MCF 10A (cell line): ENCODE measurements at regions not wholly inside any gene's neighbourhood (a gene's known extent, or its start where the extent isn't known, plus 50 kb on each side); places are given as distances from the start of the nearest gene placed in this dataset.

ENCODE experiments used
- BruUV-seq: library from RNA; stranded (reverse); fragments of 400-500 nt; replicated peaks from 2 replicates; lab custom pipeline; 2021; lab: Mats Ljungman, UMichigan
- CTCF ChIA-PET: fragments of 300-600 bp; sonication (Branson Sonifier 250); formaldehyde crosslinking; extraction: SDS; loops from one replicate; lab custom pipeline; 2021; ENCODE audit warnings: antibody characterized with exemption, inconsistent platforms; lab: Yijun Ruan, JAX
- POLR2A ChIA-PET: fragments of 300-600, 350-650 bp; sonication (Branson Sonifier 250); formaldehyde crosslinking; extraction: SDS; loops from one replicate; lab custom pipeline; 2020; ENCODE audit warnings: antibody characterized with exemption, inconsistent platforms; lab: Yijun Ruan, JAX
- DNase-seq: peaks from one replicate; pipeline ENCODE4 v3.0.0-alpha.2; 2018; ENCODE audit not compliant: unreplicated experiment
- H3K27ac Mint-ChIP-seq: one replicate; pipeline ENCODE4 v1.8.0; 2022; ENCODE audit warnings: mild to moderate bottlenecking, low read depth, mixed read lengths; ENCODE audit not compliant: unreplicated experiment
- H3K27me3 Mint-ChIP-seq: one replicate; pipeline ENCODE4 v1.8.0; 2022; ENCODE audit warnings: mixed read lengths; ENCODE audit not compliant: insufficient read depth, unreplicated experiment
- H3K36me3 Mint-ChIP-seq: one replicate; pipeline ENCODE4 v1.8.0; 2022; ENCODE audit warnings: mild to moderate bottlenecking, moderate library complexity, mixed read lengths; ENCODE audit not compliant: insufficient read depth, unreplicated experiment
- H3K4me1 Mint-ChIP-seq: one replicate; pipeline ENCODE4 v1.8.0; 2022; ENCODE audit warnings: mixed read lengths; ENCODE audit not compliant: insufficient read depth, unreplicated experiment
- H3K4me3 Mint-ChIP-seq: one replicate; pipeline ENCODE4 v1.8.0; 2022; ENCODE audit warnings: mild to moderate bottlenecking, moderate library complexity, mixed read lengths; ENCODE audit not compliant: unreplicated experiment
- H3K9me3 Mint-ChIP-seq: one replicate; pipeline ENCODE4 v1.8.0; 2022; ENCODE audit warnings: mixed read lengths; ENCODE audit not compliant: unreplicated experiment
- intact Hi-C: fragments of 100-400 bp; cut with micrococcal nuclease; formaldehyde crosslinking; loops from 2 replicates; pipeline ENCODE4 v1.14.1; 2022
- TF ChIP-seq, protein P1 (sequence below): fragments of 200-600 bp; IDR thresholded peaks from one replicate; pipeline ENCODE4 v1.8.0; 2022; ENCODE audit warnings: antibody characterized with exemption, mild to moderate bottlenecking; ENCODE audit not compliant: unreplicated experiment

GRCh38 chr20:59378966-59379365, 78.6 kb downstream of the EDN3 start:
- POLR2A ChIA-PET: no interaction called here
- no peak for DNase-seq
- H3K27me3 Mint-ChIP-seq: peaks cover 61% of the 10 kb centered on the region
- no peaks in the 10 kb centered on the region for H3K9me3 Mint-ChIP-seq
- no peak overlapping the region for H3K27ac Mint-ChIP-seq
- no TSS peak for BruUV-seq
- no peaks in the 10 kb centered on the region for H3K36me3 Mint-ChIP-seq
- intact Hi-C loops: no loop called here
- TF ChIP-seq, protein P1, sequence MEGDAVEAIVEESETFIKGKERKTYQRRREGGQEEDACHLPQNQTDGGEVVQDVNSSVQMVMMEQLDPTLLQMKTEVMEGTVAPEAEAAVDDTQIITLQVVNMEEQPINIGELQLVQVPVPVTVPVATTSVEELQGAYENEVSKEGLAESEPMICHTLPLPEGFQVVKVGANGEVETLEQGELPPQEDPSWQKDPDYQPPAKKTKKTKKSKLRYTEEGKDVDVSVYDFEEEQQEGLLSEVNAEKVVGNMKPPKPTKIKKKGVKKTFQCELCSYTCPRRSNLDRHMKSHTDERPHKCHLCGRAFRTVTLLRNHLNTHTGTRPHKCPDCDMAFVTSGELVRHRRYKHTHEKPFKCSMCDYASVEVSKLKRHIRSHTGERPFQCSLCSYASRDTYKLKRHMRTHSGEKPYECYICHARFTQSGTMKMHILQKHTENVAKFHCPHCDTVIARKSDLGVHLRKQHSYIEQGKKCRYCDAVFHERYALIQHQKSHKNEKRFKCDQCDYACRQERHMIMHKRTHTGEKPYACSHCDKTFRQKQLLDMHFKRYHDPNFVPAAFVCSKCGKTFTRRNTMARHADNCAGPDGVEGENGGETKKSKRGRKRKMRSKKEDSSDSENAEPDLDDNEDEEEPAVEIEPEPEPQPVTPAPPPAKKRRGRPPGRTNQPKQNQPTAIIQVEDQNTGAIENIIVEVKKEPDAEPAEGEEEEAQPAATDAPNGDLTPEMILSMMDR: no peak
- no peak overlapping the region for H3K4me3 Mint-ChIP-seq
- no peaks in the 10 kb centered on the region for H3K4me1 Mint-ChIP-seq
- CTCF ChIA-PET: no interaction called here

GRCh38 chr20:59381689-59382088, 81.3 kb downstream of the EDN3 start:
- Mint-ChIP-seq H3K9me3 (no peaks in the 10 kb centered on the region), H3K27ac (no peak overlapping the region), H3K36me3 (no peaks in the 10 kb centered on the region), H3K4me1 (no peaks in the 10 kb centered on the region), H3K4me3 (no peak overlapping the region), H3K27me3 (peaks cover 47% of the 10 kb centered on the region)
- CTCF ChIA-PET: no interaction called here
- intact Hi-C loops: no loop called here
- no peak for DNase-seq
- POLR2A ChIA-PET: no interaction called here
- TF ChIP-seq, protein P1: no peak
- BruUV-seq: no TSS peak

- no peaks in the 10 kb centered on the region for H3K4me1 Mint-ChIP-seq
- H3K4me3 Mint-ChIP-seq: no peak overlapping the region
- POLR2A ChIA-PET: no interaction called here
- TF ChIP-seq, protein P1: no peak
- BruUV-seq: no TSS peak
- no peaks in the 10 kb centered on the region for H3K36me3 Mint-ChIP-seq
- peaks cover 47% of the 10 kb centered on the region for H3K27me3 Mint-ChIP-seq
- no peak overlapping the region for H3K27ac Mint-ChIP-seq
- intact Hi-C loops: no loop called here
- H3K9me3 Mint-ChIP-seq: no peaks in the 10 kb centered on the region
- CTCF ChIA-PET: no interaction called here
- DNase-seq: no peak
Observed at GRCh38 chr20:59382157-59382725, 81.8 kb downstream of the EDN3 start.

- DNase-seq: no peak
- Mint-ChIP-seq H3K36me3 (no peaks in the 10 kb centered on the region), H3K27me3 (peaks cover 41% of the 10 kb centered on the region), H3K4me1 (no peaks in the 10 kb centered on the region), H3K4me3 (no peak overlapping the region), H3K27ac (no peak overlapping the region), H3K9me3 (no peaks in the 10 kb centered on the region)
- CTCF ChIA-PET: interaction anchor here (1.1 kb wide), 1 partner anchor 9 kb away, joined by 4 read pairs; no protein-coding TSS in a partner anchor
- intact Hi-C loops: no loop called here
- POLR2A ChIA-PET: no interaction called here
- TF ChIP-seq, protein P1: no peak
- no TSS peak for BruUV-seq
Observed at GRCh38 chr20:59382907-59383306, 82.5 kb downstream of the EDN3 start.
